A673 (cell line): ENCODE measurements at regions not wholly inside any gene's neighbourhood (a gene's known extent, or its start where the extent isn't known, plus 50 kb on each side); places are given as distances from the start of the nearest gene placed in this dataset.

Source experiments
- EZH2 ChIP-seq: fragments of 200-600 bp; sonication (generic); IDR thresholded peaks from 2 replicates; pipeline ENCODE4 v1.6.1; 2017; ENCODE audit warnings: borderline replicate concordance, low read depth, mild to moderate bottlenecking, mixed read lengths, antibody characterized with exemption, low read length; ENCODE audit not compliant: poor library complexity, severe bottlenecking
- TF ChIP-seq, protein P1 (sequence below): fragments of 300-800, 200-600 bp; sonication (generic); conservative IDR thresholded peaks from 2 replicates; pipeline ENCODE4 v1.5.1; 2017; ENCODE audit warnings: low read depth, mild to moderate bottlenecking, antibody characterized with exemption, low read length, moderate library complexity, mixed read lengths

DNA sequence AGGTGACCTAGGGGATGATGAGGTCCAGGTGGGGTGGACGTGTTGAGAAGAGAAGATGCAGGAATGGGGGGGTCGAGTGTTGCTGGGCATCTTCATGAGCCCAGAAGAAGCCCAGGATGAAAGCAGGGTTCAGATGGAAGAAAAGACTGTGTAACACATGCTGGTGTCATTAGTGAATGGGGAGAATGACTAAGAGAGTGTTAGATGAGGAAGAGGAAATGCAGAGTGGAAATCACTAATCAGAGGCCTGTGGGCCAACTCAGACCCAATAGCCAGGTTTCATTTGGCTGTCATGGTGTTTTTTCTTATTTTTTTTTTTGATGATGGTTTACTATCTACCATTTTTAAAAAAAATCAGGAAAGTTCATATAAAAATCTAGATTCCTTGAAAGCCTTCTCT, 180.8 kb upstream of the CAMK1G start:
- TF ChIP-seq EZH2: no peak
- TF ChIP-seq, protein P1, sequence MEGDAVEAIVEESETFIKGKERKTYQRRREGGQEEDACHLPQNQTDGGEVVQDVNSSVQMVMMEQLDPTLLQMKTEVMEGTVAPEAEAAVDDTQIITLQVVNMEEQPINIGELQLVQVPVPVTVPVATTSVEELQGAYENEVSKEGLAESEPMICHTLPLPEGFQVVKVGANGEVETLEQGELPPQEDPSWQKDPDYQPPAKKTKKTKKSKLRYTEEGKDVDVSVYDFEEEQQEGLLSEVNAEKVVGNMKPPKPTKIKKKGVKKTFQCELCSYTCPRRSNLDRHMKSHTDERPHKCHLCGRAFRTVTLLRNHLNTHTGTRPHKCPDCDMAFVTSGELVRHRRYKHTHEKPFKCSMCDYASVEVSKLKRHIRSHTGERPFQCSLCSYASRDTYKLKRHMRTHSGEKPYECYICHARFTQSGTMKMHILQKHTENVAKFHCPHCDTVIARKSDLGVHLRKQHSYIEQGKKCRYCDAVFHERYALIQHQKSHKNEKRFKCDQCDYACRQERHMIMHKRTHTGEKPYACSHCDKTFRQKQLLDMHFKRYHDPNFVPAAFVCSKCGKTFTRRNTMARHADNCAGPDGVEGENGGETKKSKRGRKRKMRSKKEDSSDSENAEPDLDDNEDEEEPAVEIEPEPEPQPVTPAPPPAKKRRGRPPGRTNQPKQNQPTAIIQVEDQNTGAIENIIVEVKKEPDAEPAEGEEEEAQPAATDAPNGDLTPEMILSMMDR: no peak
